GM10266 (cell line): ENCODE measurements at regions not wholly inside any gene's neighbourhood (a gene's known extent, or its start where the extent isn't known, plus 50 kb on each side); places are given as distances from the start of the nearest gene placed in this dataset.

Experiments
- DNase-seq: peaks from one replicate; pipeline ENCODE4 v3.0.0; 2012; ENCODE audit errors: extremely low spot score
- CTCF ChIP-seq: IDR thresholded peaks from 2 replicates; pipeline ENCODE4 v1.5.1; 2012; ENCODE audit warnings: mild to moderate bottlenecking, low read depth; ENCODE audit not compliant: control insufficient read depth, insufficient read depth; ENCODE audit errors: missing control alignments

- TF ChIP-seq CTCF, result no peak
These were observed 485.1 kb upstream of the CD180 start for GRCh38 chr5:67681703-67682102.

GRCh38 chr5:67680099-67680498, 483.5 kb upstream of the CD180 start:
- no peak for TF ChIP-seq CTCF

More at GRCh38 chr5:67681703-67682102, 485.1 kb upstream of the CD180 start:
- DNase-seq, result no peak

DNA sequence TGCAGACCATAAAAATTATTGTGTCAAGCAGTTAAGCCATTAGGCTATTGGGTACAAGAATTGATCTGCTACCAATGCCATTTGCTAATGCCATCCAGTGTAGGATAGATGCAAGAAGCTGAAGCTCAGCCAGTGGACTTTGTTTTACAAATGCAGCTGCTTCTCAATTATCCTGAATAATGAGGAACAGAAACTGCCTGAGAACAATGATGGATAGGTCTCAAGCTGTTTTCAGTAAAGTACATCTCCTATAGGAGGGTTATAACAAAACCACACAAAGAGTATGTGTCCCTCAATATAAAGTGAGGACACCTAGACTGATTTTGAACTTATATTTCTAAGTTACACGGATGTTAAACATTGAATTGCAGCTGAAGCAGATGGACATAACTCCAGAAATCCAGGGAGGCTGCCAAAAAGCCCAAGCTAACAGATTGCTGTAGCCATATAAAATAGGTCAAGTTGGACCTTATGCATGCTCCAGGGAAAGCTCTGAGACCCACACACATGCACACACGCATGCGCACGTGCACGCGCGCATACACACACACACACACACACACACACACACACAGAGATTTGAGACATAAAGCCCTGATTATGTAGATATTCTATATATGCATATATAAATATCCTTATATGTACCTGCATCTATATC, 482.7 kb upstream of the CD180 start:
- no peak for TF ChIP-seq CTCF
- no peak for DNase-seq

More at GRCh38 chr5:67680099-67680498, 483.5 kb upstream of the CD180 start:
- DNase-seq, result no peak

DNA sequence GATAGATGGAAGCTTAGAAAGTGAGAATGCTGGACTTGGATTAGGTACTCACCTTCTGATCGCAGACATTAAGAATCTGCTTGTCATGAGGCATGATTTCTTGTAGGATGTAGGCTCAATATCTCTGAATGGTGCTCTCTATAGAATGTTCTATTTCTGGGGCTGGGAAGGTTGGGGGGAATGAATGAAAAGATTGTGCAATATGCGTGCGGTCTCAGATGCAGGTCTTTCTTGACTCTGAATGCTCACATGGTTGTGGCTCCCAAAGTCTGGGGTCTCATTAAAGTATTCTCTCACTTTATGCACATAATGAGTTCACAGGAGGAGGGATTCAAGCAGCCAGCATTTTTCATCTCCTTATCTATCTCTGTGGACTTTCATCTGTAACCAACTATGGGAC, 482.0 kb upstream of the CD180 start:
- DNase-seq, result no peak
- no peak for TF ChIP-seq CTCF

DNA sequence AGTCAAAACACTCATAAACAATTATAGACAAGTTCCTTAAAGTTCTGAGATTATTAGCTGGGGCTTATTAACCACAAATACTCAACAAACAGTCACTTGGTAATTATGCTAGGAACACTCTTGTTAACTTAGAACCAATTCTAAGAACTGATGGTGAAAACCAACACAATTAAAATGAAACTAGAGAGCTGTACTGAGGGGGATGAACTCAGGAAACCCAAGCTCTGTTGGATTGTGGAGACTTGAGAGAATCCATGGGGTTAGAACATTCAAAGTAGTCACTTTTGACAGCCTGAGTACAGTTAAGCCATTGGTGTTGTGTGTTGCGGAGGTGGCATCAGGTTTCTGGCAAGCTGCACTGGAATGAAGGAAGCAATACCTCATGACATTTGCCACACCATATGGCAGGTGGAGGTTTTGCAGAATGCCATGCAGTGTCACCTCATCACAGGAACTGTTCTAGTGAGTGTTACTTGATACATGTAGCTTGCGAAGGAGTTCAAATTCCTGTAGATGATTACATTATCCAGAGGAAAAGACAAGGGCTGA, 480.9 kb upstream of the CD180 start:
- TF ChIP-seq CTCF, result no peak
- no peak for DNase-seq

DNA sequence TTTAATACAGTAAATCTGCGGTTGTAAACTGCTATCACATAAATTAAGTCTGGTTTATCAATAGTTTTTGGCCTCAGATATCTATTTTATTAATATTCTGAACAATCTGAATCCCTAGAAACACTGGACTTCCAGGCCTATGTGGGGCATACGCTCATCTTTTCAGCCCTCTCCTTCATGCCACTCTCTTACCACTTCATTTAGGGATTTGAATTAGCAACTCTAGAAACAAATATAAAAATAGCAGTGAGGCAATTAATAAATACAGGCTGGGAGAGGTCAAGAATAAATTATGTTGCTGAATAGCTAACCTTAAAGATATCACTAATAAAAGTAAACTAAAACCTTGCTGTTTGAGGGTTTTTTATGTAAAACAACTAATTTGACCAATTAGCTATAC, 480.3 kb upstream of the CD180 start:
- TF ChIP-seq CTCF, result no peak
- no peak for DNase-seq

GRCh38 chr5:67674159-67674655, 477.6 kb upstream of the CD180 start:
- no peak for DNase-seq
- no peak for TF ChIP-seq CTCF
